ENCODE measurements at regions not wholly inside any gene's neighbourhood (a gene's known extent, or its start where the extent isn't known, plus 50 kb on each side); places are given as distances from the start of the nearest gene placed in this dataset.
"Not testable (repeated sequence)": the region's sequence is repeated elsewhere in the genome, so short reads cannot be mapped to it uniquely, and the experiment has no call there.

GRCh38 chr5:68688547-68688946 lies 405.3 kb upstream of the SLC30A5 start:
- no peak overlapping the region for H3K27ac Mint-ChIP-seq
- DNase-seq (ENCODE audit: low spot score in 2 of 2) = no peak
- peaks cover 5 to 8% of the 10 kb centered on the region in 2 donors for H3K9me3 Mint-ChIP-seq
- ATAC-seq = peak; percentile 26 to 66
- no peaks in the 10 kb centered on the region for H3K36me3 Mint-ChIP-seq

- Mint-ChIP-seq H3K9me3 (peaks cover 5 to 13% of the 10 kb centered on the region in 2 donors), H3K27ac (no peak overlapping the region), H3K36me3 (no peaks in the 10 kb centered on the region)
- no peak for DNase-seq (ENCODE audit: low spot score in 2 of 2)
- ATAC-seq = peak; percentile 46 to 78
These were observed 404.8 kb upstream of the SLC30A5 start for GRCh38 chr5:68689010-68689409.

- not testable (repeated sequence) for ATAC-seq; H3K27ac Mint-ChIP-seq; H3K36me3 Mint-ChIP-seq; DNase-seq (ENCODE audit: low spot score in 2 of 2)
- peaks cover 5 to 16% of the 10 kb centered on the region in 2 donors for H3K9me3 Mint-ChIP-seq
These were observed 401.9 kb upstream of the SLC30A5 start for GRCh38 chr5:68691874-68692273.

GRCh38 chr5:68698025-68698940 lies 395.5 kb upstream of the SLC30A5 start:
- H3K36me3 Mint-ChIP-seq = no peaks in the 10 kb centered on the region
- H3K9me3 Mint-ChIP-seq = peaks cover 0 to 9% of the 10 kb centered on the region in 2 donors
- ATAC-seq = no peak

GRCh38 chr5:68699966-68700365 lies 393.8 kb upstream of the SLC30A5 start:
- ATAC-seq (no peak), DNase-seq (ENCODE audit: low spot score in 2 of 2) (no peak)
- Mint-ChIP-seq H3K36me3 (no peaks in the 10 kb centered on the region), H3K9me3 (peaks cover 0 to 3% of the 10 kb centered on the region in 2 donors), H3K27ac (no peak overlapping the region)

More at GRCh38 chr5:68698025-68698940, 395.5 kb upstream of the SLC30A5 start:
- H3K27ac Mint-ChIP-seq = no peak overlapping the region
- no peak for DNase-seq (ENCODE audit: low spot score in 2 of 2)

GRCh38 chr5:68707575-68707974 lies 386.2 kb upstream of the SLC30A5 start:
- no peak for DNase-seq (ENCODE audit: low spot score in 2 of 2)
- no peak overlapping the region for H3K27ac Mint-ChIP-seq
- H3K36me3 Mint-ChIP-seq = no peaks in the 10 kb centered on the region
- no peak for ATAC-seq
- H3K9me3 Mint-ChIP-seq = peaks cover 0 to 4% of the 10 kb centered on the region in 2 donors

GRCh38 chr5:68708156-68708841 lies 385.5 kb upstream of the SLC30A5 start:
- Mint-ChIP-seq H3K27ac (no peak overlapping the region), H3K9me3 (peaks cover 0 to 4% of the 10 kb centered on the region in 2 donors), H3K36me3 (no peaks in the 10 kb centered on the region)
- DNase-seq (ENCODE audit: low spot score in 2 of 2) (no peak), ATAC-seq (no peak)

GRCh38 chr5:68708842-68709170 lies 385.0 kb upstream of the SLC30A5 start:
- ATAC-seq (no peak), DNase-seq (ENCODE audit: low spot score in 2 of 2) (no peak)
- Mint-ChIP-seq H3K27ac (no peak overlapping the region), H3K9me3 (peaks cover 0 to 4% of the 10 kb centered on the region in 2 donors), H3K36me3 (no peaks in the 10 kb centered on the region)

GRCh38 chr5:68709239-68709638 lies 384.6 kb upstream of the SLC30A5 start:
- ATAC-seq (no peak), DNase-seq (ENCODE audit: low spot score in 2 of 2) (no peak)
- Mint-ChIP-seq H3K27ac (no peak overlapping the region), H3K36me3 (no peaks in the 10 kb centered on the region), H3K9me3 (peaks cover 0 to 4% of the 10 kb centered on the region in 2 donors)

GRCh38 chr5:68710514-68710913 lies 383.3 kb upstream of the SLC30A5 start:
- Mint-ChIP-seq H3K27ac (peak overlapping the region in 1 of 2 donors; percentile 78), H3K36me3 (no peaks in the 10 kb centered on the region), H3K9me3 (no peaks in the 10 kb centered on the region)
- ATAC-seq (peak in 1 of 2 donors; percentile 43), DNase-seq (ENCODE audit: low spot score in 2 of 2) (no peak)

- H3K9me3 Mint-ChIP-seq = no peaks in the 10 kb centered on the region
- no peaks in the 10 kb centered on the region for H3K36me3 Mint-ChIP-seq
- peak; percentile 67 to 90 for ATAC-seq
- DNase-seq (ENCODE audit: low spot score in 2 of 2) = no peak
- peak overlapping the region; percentile 13 to 78 for H3K27ac Mint-ChIP-seq
These were observed 382.3 kb upstream of the SLC30A5 start for GRCh38 chr5:68711293-68712200.

- ATAC-seq = no peak
- DNase-seq (ENCODE audit: low spot score in 2 of 2) = no peak
- Mint-ChIP-seq H3K9me3 (no peaks in the 10 kb centered on the region), H3K27ac (no peak overlapping the region), H3K36me3 (no peaks in the 10 kb centered on the region)
These were observed 379.0 kb upstream of the SLC30A5 start for GRCh38 chr5:68714810-68715209.

- no peak overlapping the region for H3K27ac Mint-ChIP-seq
- no peaks in the 10 kb centered on the region for H3K36me3 Mint-ChIP-seq
- peaks cover 6 to 10% of the 10 kb centered on the region in 2 donors for H3K9me3 Mint-ChIP-seq
- no peak for DNase-seq (ENCODE audit: low spot score in 2 of 2)
- ATAC-seq = no peak
These were observed 372.8 kb upstream of the SLC30A5 start for GRCh38 chr5:68720884-68721610.

GRCh38 chr5:68722357-68722756 lies 371.5 kb upstream of the SLC30A5 start:
- no peak for ATAC-seq

GRCh38 chr5:68725905-68726683 lies 367.7 kb upstream of the SLC30A5 start:
- H3K27ac Mint-ChIP-seq = no peak overlapping the region
- DNase-seq (ENCODE audit: low spot score in 2 of 2) (no peak), ATAC-seq (no peak)
- H3K36me3 Mint-ChIP-seq = no peaks in the 10 kb centered on the region
- H3K9me3 Mint-ChIP-seq = peaks cover 6 to 10% of the 10 kb centered on the region in 2 donors

More at GRCh38 chr5:68722357-68722756, 371.5 kb upstream of the SLC30A5 start:
- Mint-ChIP-seq H3K27ac (no peak overlapping the region), H3K36me3 (no peaks in the 10 kb centered on the region), H3K9me3 (peaks cover 6 to 10% of the 10 kb centered on the region in 2 donors)
- no peak for DNase-seq (ENCODE audit: low spot score in 2 of 2)

All from activated naive CD4-positive, alpha-beta T cell treated with anti-CD3 and anti-CD28 coated beads, Interleukin-2, amount 50 U/mL, for 72 hours (primary cell).